GM18508 (cell line): ENCODE measurements at regions not wholly inside any gene's neighbourhood (a gene's known extent, or its start where the extent isn't known, plus 50 kb on each side); places are given as distances from the start of the nearest gene placed in this dataset.

Experiments used
- ATAC-seq: cut with Tn5 transposase; IDR thresholded peaks from one replicate; pipeline ENCODE4 v1.9.1; 2021; ENCODE audit warnings: moderate number of reproducible peaks; ENCODE audit not compliant: insufficient read depth, unreplicated experiment

DNA sequence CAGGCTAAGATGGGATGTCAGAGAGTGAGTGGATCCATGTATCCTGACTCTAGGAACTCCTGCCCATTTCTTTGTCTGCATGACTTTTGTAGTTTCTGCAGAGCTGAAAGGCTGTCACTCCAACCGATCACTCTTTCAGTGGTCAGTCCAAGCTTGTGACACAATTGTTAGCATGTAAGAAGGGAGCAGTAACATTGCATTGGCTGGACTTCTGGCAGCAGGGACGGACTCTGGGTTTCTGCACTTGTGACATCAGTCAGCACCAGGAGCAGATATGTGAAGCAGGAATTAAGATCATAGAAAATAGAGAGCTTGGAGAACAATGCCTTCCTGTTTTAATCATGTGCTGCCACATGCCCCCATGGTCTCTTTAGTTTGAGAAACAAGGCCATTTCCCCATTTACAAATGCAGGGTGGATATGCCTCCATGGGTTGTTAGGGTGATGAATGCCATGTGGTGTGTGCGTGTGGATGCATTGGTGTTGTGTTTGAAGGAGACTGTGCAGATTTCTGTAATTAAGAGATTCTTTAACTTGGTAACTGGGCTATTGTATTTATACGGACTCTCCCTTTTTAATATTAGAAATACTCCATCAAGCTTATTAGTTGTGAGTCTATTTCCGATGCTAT is 214.3 kb upstream of the EPHA4 start:
- no peak for ATAC-seq

- no peak for ATAC-seq
Measured at GRCh38 chr2:221780281-221780688, 208.2 kb upstream of the EPHA4 start.

DNA sequence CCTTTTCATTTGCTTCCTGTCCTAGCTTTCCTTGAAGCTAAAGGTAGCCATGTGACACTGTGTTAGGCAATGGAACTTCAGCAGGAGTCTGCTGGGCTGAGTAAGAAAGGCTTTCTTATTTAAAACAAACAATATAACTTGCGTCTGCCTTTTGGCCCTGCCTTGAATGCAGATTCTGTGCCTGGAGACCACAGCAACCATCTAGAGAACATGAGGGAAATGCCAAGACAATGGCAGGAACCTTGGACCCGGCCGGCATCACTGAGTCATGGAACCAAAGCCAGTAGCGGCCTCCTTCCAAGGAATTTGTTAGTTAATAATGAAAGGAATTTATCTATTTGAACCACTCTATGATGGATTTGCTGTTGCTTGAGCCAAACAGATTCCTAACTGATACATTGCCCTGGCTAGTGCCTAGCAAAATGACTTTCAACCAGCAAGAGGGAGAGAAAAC is 207.5 kb upstream of the EPHA4 start:
- ATAC-seq: no peak

GRCh38 chr2:221778025-221778424 is 205.9 kb upstream of the EPHA4 start:
- no peak for ATAC-seq

DNA sequence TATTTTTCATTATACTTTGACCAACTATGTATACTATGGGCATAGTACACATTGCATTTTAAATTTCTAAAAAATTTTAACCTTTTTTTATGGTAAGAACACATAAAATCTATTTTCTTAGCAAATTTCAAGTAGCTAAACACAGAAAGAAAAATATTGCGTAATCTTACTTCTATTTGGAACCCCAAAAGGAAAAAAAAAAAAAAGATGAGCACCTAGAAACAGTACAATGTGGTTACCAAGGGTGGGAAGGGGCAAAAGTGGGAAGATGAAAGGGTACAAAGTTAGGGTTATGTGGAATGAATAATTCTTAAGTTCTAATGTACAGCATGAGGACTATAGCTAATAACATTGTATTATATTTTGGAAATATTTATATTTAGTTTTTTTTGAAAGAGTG is 205.0 kb upstream of the EPHA4 start:
- ATAC-seq: no peak

DNA sequence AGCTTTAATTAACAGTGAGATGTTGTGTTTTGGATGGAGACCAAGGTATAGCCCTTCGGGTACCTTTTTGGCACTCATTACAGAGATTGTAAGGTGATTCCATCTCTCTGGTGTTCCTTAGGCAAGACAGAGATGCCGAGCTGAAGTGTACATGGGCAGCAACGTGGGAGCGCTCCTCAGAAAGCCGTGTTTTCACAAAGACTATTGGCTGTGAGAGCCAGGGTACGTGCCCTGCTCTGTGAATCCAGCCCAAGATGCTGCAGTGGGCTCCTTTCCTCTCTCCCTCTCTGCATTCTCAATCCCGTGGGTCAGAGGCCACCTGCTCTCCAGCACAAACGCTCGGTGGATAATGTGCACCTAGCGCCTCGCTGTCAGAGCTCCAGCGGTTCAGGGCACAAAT is 203.0 kb upstream of the EPHA4 start:
- ATAC-seq: no peak

DNA sequence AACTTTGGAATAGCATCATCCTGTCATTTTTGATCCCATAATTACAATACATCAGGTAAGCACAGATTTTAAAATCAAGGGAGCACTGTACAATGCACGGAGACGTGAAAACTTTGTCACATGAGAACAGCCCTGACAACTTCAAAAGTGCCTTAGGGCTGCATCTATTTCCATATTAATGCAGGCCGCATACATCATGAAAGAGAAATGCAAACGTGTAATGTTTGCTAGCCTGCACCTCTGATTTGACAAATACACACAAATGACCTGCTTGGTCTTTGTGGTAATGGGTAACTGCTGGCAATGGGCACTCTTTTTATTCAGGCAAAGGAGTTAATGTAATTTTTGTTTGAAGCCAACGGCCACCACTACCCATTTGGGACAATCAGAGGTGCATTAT is 202.0 kb upstream of the EPHA4 start:
- no peak for ATAC-seq

- ATAC-seq: no peak
Measured at GRCh38 chr2:221771297-221771696, 199.2 kb upstream of the EPHA4 start.

DNA sequence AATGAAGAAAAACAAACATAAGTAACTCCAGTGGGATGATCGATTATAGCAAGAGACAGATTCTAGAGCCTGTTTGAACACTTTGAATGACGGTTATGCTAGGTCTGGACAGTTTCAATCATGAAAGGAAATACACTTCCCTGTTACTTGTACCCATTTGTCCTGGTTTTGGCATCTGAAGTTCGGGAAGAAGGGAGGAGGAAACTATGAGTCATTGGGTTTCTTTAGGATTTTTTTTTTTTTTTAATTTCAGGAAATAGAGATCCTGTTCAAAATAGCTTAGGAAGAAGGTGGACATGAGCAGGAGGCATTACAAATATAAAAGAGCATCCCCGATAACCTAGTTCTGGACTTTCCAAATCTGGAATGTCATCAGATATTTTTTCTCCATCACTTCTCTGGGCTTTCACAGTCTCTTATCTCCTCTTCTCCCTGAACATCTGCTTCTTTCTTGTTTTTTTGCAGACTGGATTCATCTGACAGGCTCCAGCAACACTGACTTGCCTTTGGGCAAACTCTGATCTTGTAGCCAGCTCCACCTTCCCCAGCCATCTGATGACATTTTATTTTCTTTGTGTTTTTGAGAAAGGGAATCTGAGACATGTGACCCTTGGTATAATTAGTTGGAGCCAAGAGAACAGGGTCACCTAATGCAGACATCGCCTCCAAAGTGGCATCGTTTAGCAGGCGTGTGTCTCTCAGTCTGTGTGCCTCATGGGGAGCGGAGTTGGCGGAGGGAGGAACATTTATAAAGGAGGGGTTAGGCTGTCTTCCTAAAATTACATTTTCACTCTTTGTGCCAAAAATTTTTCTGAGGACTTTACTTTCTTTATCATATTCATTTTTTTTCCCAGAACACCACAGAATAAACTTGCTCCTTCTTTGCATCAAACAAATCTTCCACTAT is 195.3 kb upstream of the EPHA4 start:
- ATAC-seq: no peak

- no peak for ATAC-seq
Measured at GRCh38 chr2:221762496-221762895, 190.4 kb upstream of the EPHA4 start.

GRCh38 chr2:221761260-221761659 is 189.2 kb upstream of the EPHA4 start:
- ATAC-seq: no peak

- no peak for ATAC-seq
Measured at GRCh38 chr2:221758076-221758475, 186.0 kb upstream of the EPHA4 start.

DNA sequence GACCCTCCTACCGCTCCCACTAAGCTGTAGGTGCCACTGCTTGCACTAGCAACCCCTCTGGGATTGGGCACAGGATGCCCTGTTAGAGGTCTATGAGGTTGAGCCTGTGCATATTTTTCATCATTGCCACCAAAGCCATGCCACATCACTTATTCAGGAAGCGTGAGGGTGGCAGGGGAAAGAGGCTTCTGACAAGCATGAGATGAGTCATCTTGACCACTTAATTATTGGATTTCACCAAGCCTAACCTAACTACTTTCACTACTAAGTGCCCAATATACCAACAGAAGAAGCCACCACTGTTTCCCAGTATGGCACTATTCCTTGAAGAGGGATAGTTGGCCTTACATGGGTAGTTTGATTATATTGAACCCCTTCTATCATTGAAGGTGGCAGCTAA is 181.3 kb upstream of the EPHA4 start:
- ATAC-seq: no peak

DNA sequence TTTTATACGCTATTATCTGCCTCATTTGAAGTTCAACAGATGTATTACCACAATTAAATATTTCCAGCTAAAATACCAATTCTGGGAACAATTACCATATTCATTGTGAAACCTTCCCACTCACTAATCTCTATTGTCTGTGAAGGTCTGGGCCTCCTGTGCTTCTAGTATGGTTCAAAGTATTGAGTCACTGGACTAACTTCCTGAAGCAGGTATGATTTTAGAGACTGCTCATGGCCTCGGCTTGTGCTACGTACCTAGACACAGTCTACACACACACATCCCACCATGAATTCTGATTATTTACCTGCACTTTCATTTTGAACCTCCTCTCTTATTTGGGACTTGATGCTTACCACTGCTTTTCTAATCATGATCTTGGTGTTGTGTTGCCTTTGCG is 180.7 kb upstream of the EPHA4 start:
- no peak for ATAC-seq

- no peak for ATAC-seq
Measured at GRCh38 chr2:221750316-221750715, 178.2 kb upstream of the EPHA4 start.

GRCh38 chr2:221747289-221747972 is 175.3 kb upstream of the EPHA4 start:
- peak; percentile 54 for ATAC-seq

- no peak for ATAC-seq
Measured at GRCh38 chr2:221741496-221742211, 169.6 kb upstream of the EPHA4 start.

DNA sequence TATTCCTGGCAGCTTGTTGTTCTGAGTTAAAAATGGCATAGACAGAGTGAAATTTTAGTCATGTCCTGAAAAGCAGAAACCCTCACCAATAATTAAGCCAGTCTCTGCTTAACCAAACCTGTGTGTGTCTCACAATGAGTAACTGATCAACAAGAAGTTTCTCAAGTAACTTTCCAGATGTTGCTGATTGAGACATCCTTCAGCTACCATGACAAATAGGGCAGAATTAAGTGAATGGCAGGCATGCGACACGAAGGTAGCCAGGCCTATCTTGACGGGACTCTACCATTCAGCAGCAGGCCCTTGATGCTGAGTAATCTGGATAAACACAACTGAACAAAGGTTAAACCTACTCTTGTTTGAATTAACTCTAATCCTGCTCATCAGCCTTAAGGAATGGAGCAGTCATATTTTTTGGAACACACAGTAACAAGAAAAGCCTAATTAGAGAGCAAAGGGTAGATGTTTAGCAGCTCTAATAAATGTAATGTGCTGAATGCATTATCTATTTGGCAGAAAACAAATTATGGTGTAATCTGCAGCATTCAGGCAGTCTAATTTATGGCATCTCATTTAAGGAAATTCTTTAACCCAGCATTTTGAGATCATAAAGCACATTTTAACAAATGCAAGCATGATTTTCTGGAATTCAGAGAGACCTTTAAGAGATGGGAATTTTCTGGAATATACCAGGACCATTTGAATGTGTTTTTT is 159.5 kb upstream of the EPHA4 start:
- peak; percentile 92 for ATAC-seq

DNA sequence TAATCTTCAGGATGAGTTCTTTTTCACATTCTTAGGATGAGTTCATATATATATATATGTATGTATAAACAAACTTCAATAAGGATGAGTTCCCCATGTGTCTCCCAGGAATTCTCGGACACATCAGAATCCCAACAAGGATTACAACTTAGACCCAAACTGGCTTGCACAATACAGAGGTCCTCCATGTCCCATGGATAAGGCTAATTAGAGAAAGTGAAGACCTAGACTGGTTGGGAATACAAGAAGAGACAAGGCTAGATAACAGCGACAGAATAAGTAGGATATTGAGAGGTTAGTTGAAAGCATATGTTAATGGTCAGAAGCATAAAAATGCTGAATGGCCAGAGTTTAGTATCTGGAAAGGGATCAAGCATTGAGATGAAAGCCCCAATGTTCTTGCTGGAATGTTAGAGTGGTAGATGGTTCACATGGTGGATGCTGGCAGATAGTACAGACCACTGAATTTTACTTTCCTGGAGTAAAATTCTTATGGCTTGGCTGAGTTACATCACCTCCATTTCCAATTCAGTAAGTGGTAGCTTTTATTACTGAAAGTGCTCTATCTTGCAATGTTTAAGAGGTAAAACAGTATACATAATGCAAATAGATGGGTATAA is 154.9 kb upstream of the EPHA4 start:
- no peak for ATAC-seq
